Trophoblast cell (in vitro differentiated cells and primary cell): ENCODE measurements at regions not wholly inside any gene's neighbourhood (a gene's known extent, or its start where the extent isn't known, plus 50 kb on each side); places are given as distances from the start of the nearest gene placed in this dataset.
A peak's percentile ranks its signal among the peaks of the same experiment; 100 is the strongest.

Experiments used
- DNase-seq, 2 donors: peaks; one replicate each; pipeline ENCODE4 v3.0.0-alpha.2; 2016
- H2AFZ ChIP-seq: 2 replicates; pipeline ENCODE4 v1.6.1; 2013; ENCODE audit warnings: low read length, moderate library complexity, mild to moderate bottlenecking; ENCODE audit not compliant: insufficient read depth, poor library complexity
- H2AK5ac ChIP-seq: 2 replicates; pipeline ENCODE4 v1.6.1; 2013; ENCODE audit warnings: mild to moderate bottlenecking, low read length
- H2BK120ac ChIP-seq: 2 replicates; pipeline ENCODE4 v1.6.1; 2013; ENCODE audit warnings: low read length, mild to moderate bottlenecking, moderate library complexity; ENCODE audit not compliant: insufficient read depth, poor library complexity
- H2BK12ac ChIP-seq: 2 replicates; pipeline ENCODE4 v1.6.1; 2013; ENCODE audit warnings: mild to moderate bottlenecking, low read length, moderate library complexity
- H2BK5ac ChIP-seq: 2 replicates; pipeline ENCODE4 v1.6.1; 2013; ENCODE audit warnings: low read length, low read depth, moderate library complexity, mild to moderate bottlenecking; ENCODE audit not compliant: poor library complexity
- H3K14ac ChIP-seq: 2 replicates; pipeline ENCODE4 v1.6.1; 2013; ENCODE audit warnings: mild to moderate bottlenecking, low read length
- H3K18ac ChIP-seq: 2 replicates; pipeline ENCODE4 v1.6.1; 2013; ENCODE audit warnings: mild to moderate bottlenecking, low read length
- H3K23ac ChIP-seq: 2 replicates; pipeline ENCODE4 v1.6.1; 2013; ENCODE audit warnings: low read length
- H3K27ac ChIP-seq: 2 replicates; pipeline ENCODE4 v1.5.1; 2013; ENCODE audit warnings: low read depth, mild to moderate bottlenecking, inconsistent platforms, low read length, moderate library complexity
- H3K27me3 ChIP-seq: 2 replicates; pipeline ENCODE4 v1.6.1; 2013; ENCODE audit warnings: inconsistent platforms, mild to moderate bottlenecking, low read length, moderate library complexity; ENCODE audit not compliant: insufficient read depth
- H3K36me3 ChIP-seq, 2 experiments: 1 replicate in 1 of 2; 2 replicates in 1 of 2; pipeline ENCODE4 v1.6.1; 2013; ENCODE audit warnings: low read length in 2 of 2, mild to moderate bottlenecking in 2 of 2, moderate library complexity in 1 of 2; ENCODE audit not compliant: insufficient read depth in 2 of 2, control insufficient read depth in 1 of 2
- H3K4ac ChIP-seq: 2 replicates; pipeline ENCODE4 v1.6.1; 2013; ENCODE audit warnings: low read depth, mild to moderate bottlenecking, low read length, moderate library complexity
- H3K4me1 ChIP-seq, 2 experiments: 1 replicate in 1 of 2; 2 replicates in 1 of 2; pipeline ENCODE4 v1.6.1; 2013; ENCODE audit warnings: low read length in 2 of 2, mild to moderate bottlenecking in 2 of 2, moderate library complexity in 1 of 2; ENCODE audit not compliant: insufficient read depth in 2 of 2, control insufficient read depth in 1 of 2
- H3K4me2 ChIP-seq: 2 replicates; pipeline ENCODE4 v1.6.1; 2013; ENCODE audit warnings: inconsistent platforms, mild to moderate bottlenecking, low read length, moderate library complexity
- H3K4me3 ChIP-seq: 2 replicates; pipeline ENCODE4 v1.5.1; 2013; ENCODE audit warnings: mild to moderate bottlenecking, low read depth, low read length, inconsistent platforms
- H3K79me1 ChIP-seq: one replicate; pipeline ENCODE4 v1.6.1; 2013; ENCODE audit warnings: low read length
- H3K79me2 ChIP-seq: 2 replicates; pipeline ENCODE4 v1.6.1; 2013; ENCODE audit warnings: low read length, mild to moderate bottlenecking; ENCODE audit not compliant: control insufficient read depth, insufficient read depth, poor library complexity
- H3K9ac ChIP-seq: 2 replicates; pipeline ENCODE4 v1.6.1; 2013; ENCODE audit warnings: mild to moderate bottlenecking, low read length
- H3K9me3 ChIP-seq: 2 replicates; pipeline ENCODE4 v1.6.1; 2013; ENCODE audit warnings: low read depth, mild to moderate bottlenecking, control low read depth, inconsistent platforms, low read length; ENCODE audit not compliant: insufficient read depth
- H4K12ac ChIP-seq: 2 replicates; pipeline ENCODE4 v1.6.1; 2013; ENCODE audit warnings: low read depth, mild to moderate bottlenecking, low read length, moderate library complexity
- H4K8ac ChIP-seq: 2 replicates; pipeline ENCODE4 v1.6.1; 2013; ENCODE audit warnings: low read depth, mild to moderate bottlenecking, low read length, moderate library complexity
- H4K91ac ChIP-seq: one replicate; pipeline ENCODE4 v1.6.1; 2013; ENCODE audit warnings: low read depth, mild to moderate bottlenecking, low read length, moderate library complexity
- WGBS: extraction: QIAGEN DNeasy Blood & Tissue Kit; methylation state at CpG from one replicate; pipeline ENCODE4 v1.1.7; 2013; ENCODE audit warnings: missing lambda C conversion rate; ENCODE audit not compliant: insufficient read length, insufficient coverage; ENCODE audit errors: extremely low coverage; 5-methylcytosine and 5-hydroxymethylcytosine counted together

- no peak overlapping the region for H3K4me3 ChIP-seq
- no peak overlapping the region for H2BK5ac ChIP-seq
- no peak overlapping the region for H2AFZ ChIP-seq
- H3K4ac ChIP-seq, result no peak overlapping the region
- H3K36me3 ChIP-seq, result no peaks in the 10 kb centered on the region
- H4K8ac ChIP-seq, result no peak overlapping the region
- no peak overlapping the region for H3K4me2 ChIP-seq
- H2BK12ac ChIP-seq, result no peak overlapping the region
- H3K4me1 ChIP-seq, result no peaks in the 10 kb centered on the region
- no peak for DNase-seq
- no peaks in the 10 kb centered on the region for H3K9me3 ChIP-seq
- H3K23ac ChIP-seq, result no peak overlapping the region
- H3K18ac ChIP-seq, result no peak overlapping the region
- no peaks in the 10 kb centered on the region for H3K79me2 ChIP-seq
- no peak overlapping the region for H2BK120ac ChIP-seq
- H2AK5ac ChIP-seq, result no peak overlapping the region
- H4K12ac ChIP-seq, result no peak overlapping the region
- H3K79me1 ChIP-seq, result no peaks in the 10 kb centered on the region
- H3K14ac ChIP-seq, result no peak overlapping the region
- no peaks in the 10 kb centered on the region for H3K27me3 ChIP-seq
- no peak overlapping the region for H3K9ac ChIP-seq
- H3K27ac ChIP-seq, result no peak overlapping the region
- no peak overlapping the region for H4K91ac ChIP-seq
Measured at GRCh38 chr4:174131901-174132300, 151.6 kb downstream of the FBXO8 start.

DNA sequence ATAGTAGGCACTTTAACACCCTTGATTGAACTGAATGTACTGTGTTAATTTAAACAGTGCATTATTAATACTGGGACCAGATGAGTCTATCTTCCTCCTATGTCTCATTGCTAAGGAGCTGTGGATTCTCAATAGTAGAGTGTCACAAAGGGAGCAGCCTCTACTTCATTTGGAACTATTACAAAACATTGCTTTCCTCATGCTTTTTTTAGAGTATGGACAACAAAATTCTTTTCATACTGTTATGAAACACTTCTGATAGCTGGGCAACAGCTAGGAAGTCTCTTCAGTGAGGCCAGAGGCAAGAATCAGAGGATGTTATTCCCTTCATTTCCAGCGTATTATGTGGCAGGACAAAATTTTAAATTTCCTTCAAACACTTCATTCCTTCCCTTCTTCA is 160.8 kb downstream of the FBXO8 start:
- Histone ChIP-seq H4K8ac (no peak overlapping the region), H3K23ac (no peak overlapping the region), H2BK5ac (no peak overlapping the region), H2BK12ac (no peak overlapping the region), H3K14ac (no peak overlapping the region), H3K9me3 (no peaks in the 10 kb centered on the region), H3K27ac (no peak overlapping the region), H3K79me2 (no peaks in the 10 kb centered on the region), H3K36me3 (no peaks in the 10 kb centered on the region), H4K12ac (no peak overlapping the region), H2AK5ac (no peak overlapping the region), H3K27me3 (no peaks in the 10 kb centered on the region), H3K18ac (no peak overlapping the region), H3K4me3 (no peak overlapping the region), H2AFZ (no peak overlapping the region), H4K91ac (no peak overlapping the region), H3K9ac (no peak overlapping the region), H3K4me2 (no peak overlapping the region), H2BK120ac (no peak overlapping the region), H3K79me1 (no peaks in the 10 kb centered on the region), H3K4ac (no peak overlapping the region), H3K4me1 (no peaks in the 10 kb centered on the region)
- DNase-seq, result peak in 1 of 2 donors; percentile 64
- WGBS, result no CpG with 5 or more reads among the region's 1 CpG

DNA sequence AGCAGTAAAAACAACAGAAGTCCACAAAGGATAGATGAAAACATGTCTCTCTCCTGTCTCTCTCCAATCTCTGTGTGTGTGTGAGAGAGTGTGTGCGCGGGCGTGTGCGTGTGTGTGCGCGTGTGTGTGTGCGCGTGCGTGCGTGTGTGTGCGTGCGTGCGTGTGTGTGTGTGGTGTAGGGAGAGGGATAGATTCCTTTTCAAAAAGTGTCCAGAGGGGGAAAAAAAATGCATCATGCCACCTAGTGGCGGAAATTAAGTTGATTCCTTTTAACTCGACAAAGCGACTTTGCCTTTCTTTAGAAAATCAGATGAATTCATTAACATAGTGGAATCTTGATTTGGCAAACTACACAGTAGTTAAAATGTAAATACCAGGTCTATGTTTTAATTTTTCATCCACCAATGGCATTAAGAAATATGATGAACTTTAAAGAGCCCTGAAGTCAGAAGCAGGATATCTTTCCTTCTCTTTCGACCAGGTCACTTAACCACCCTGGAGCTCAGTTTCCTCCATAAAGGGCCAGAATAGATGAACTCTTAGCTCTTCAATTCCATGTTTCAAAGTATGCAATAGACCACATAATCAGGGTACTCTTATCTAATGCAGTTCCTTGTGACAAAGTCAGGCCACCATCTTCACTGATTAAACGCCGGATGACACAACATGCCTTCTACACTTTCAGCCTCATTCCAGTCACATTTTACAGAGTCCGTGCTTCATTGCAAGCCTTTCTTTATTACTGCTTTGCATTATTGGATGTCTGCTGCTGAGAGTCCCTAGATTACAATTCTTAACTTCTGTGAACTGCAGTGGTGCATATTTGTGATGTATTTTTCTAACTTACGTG is 162.8 kb downstream of the FBXO8 start:
- no CpG with 5 or more reads among the region's 21 CpGs for WGBS
- peak overlapping the region; percentile 23 for H2AFZ ChIP-seq
- no peak overlapping the region for H3K23ac ChIP-seq
- H2AK5ac ChIP-seq, result no peak overlapping the region
- H4K12ac ChIP-seq, result no peak overlapping the region
- no peak overlapping the region for H3K27ac ChIP-seq
- no peak overlapping the region for H3K14ac ChIP-seq
- DNase-seq, result peak; percentile 50 to 77
- H2BK12ac ChIP-seq, result no peak overlapping the region
- no peak overlapping the region for H4K8ac ChIP-seq
- H3K36me3 ChIP-seq, result no peaks in the 10 kb centered on the region
- no peak overlapping the region for H2BK120ac ChIP-seq
- H2BK5ac ChIP-seq, result no peak overlapping the region
- H3K9me3 ChIP-seq, result no peaks in the 10 kb centered on the region
- H4K91ac ChIP-seq, result no peak overlapping the region
- H3K27me3 ChIP-seq, result no peaks in the 10 kb centered on the region
- H3K79me2 ChIP-seq, result no peaks in the 10 kb centered on the region
- H3K9ac ChIP-seq, result no peak overlapping the region
- H3K4me1 ChIP-seq, result no peaks in the 10 kb centered on the region
- no peaks in the 10 kb centered on the region for H3K79me1 ChIP-seq
- H3K4me3 ChIP-seq, result no peak overlapping the region
- H3K4ac ChIP-seq, result no peak overlapping the region
- H3K18ac ChIP-seq, result no peak overlapping the region
- H3K4me2 ChIP-seq, result peak overlapping the region; percentile 63

DNA sequence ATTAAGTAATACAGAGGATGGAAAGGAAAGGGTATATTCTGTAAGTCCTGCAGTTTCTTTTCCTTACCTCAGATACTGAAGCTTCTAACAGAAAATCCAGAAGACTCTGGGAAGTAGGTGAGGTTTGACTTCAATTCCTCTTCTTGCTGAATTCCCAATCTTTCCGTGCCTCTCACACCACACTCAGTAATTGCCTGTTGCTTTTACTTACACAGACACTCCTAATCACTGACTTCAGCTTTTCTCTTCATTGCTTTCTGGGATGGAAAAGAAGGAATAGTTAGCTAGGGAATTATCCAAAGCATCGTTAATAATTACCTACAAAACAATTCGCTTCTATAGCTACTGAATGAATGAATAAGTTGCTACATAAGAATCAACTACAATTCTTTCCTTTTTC is 163.6 kb downstream of the FBXO8 start:
- no peak overlapping the region for H2BK12ac ChIP-seq
- H3K14ac ChIP-seq, result no peak overlapping the region
- H3K4me1 ChIP-seq, result no peaks in the 10 kb centered on the region
- H3K18ac ChIP-seq, result no peak overlapping the region
- no peaks in the 10 kb centered on the region for H3K9me3 ChIP-seq
- H3K23ac ChIP-seq, result no peak overlapping the region
- no peak overlapping the region for H2BK5ac ChIP-seq
- WGBS, result no CpG with 5 or more reads among the region's 3 CpGs
- no peak overlapping the region for H2BK120ac ChIP-seq
- H3K79me1 ChIP-seq, result no peaks in the 10 kb centered on the region
- no peak for DNase-seq
- H3K4me2 ChIP-seq, result no peak overlapping the region
- no peak overlapping the region for H3K27ac ChIP-seq
- H2AFZ ChIP-seq, result no peak overlapping the region
- no peak overlapping the region for H2AK5ac ChIP-seq
- H3K79me2 ChIP-seq, result no peaks in the 10 kb centered on the region
- H3K4ac ChIP-seq, result no peak overlapping the region
- no peaks in the 10 kb centered on the region for H3K27me3 ChIP-seq
- no peaks in the 10 kb centered on the region for H3K36me3 ChIP-seq
- H4K12ac ChIP-seq, result no peak overlapping the region
- H4K91ac ChIP-seq, result no peak overlapping the region
- no peak overlapping the region for H3K4me3 ChIP-seq
- H4K8ac ChIP-seq, result no peak overlapping the region
- no peak overlapping the region for H3K9ac ChIP-seq
